Parathyroid adenoma (tissue), 2 donors: ENCODE measurements at regions not wholly inside any gene's neighbourhood (a gene's known extent, or its start where the extent isn't known, plus 50 kb on each side); places are given as distances from the start of the nearest gene placed in this dataset.

Source experiments
- H2AFZ ChIP-seq: fragments of 300-600 bp; sonication (generic); one replicate; pipeline ENCODE4 v1.7.0; 2017; ENCODE audit warnings: antibody characterized with exemption, mild to moderate bottlenecking
- H3K27ac ChIP-seq: fragments of 300-600 bp; sonication (generic); one replicate; pipeline ENCODE4 v1.7.0; 2017
- H3K27me3 ChIP-seq: fragments of 300-600 bp; sonication (generic); one replicate; pipeline ENCODE4 v1.7.0; 2017; ENCODE audit warnings: low read length; ENCODE audit not compliant: control insufficient read depth, insufficient read depth
- H3K36me3 ChIP-seq: fragments of 300-600 bp; sonication (generic); one replicate; pipeline ENCODE4 v1.7.0; 2017; ENCODE audit warnings: low read length; ENCODE audit not compliant: control insufficient read depth, insufficient read depth
- H3K4me1 ChIP-seq: fragments of 300-600 bp; sonication (generic); one replicate; pipeline ENCODE4 v1.7.0; 2017; ENCODE audit warnings: control low read depth
- H3K4me2 ChIP-seq: fragments of 300-600 bp; sonication (generic); one replicate; pipeline ENCODE4 v1.7.0; 2017; ENCODE audit warnings: low read length
- H3K4me3 ChIP-seq: fragments of 300-600 bp; sonication (generic); one replicate; pipeline ENCODE4 v1.7.0; 2017; ENCODE audit warnings: low read depth, low read length
- H3K79me2 ChIP-seq: fragments of 300-600 bp; sonication (generic); one replicate; pipeline ENCODE4 v1.7.0; 2017; ENCODE audit warnings: control low read depth
- H3K9ac ChIP-seq: fragments of 300-600 bp; sonication (generic); one replicate; pipeline ENCODE4 v1.7.0; 2017; ENCODE audit warnings: mild to moderate bottlenecking
- H3K9me3 ChIP-seq: fragments of 300-600 bp; sonication (generic); one replicate; pipeline ENCODE4 v1.7.0; 2017; ENCODE audit warnings: low read length; ENCODE audit not compliant: control insufficient read depth
- CTCF ChIP-seq: fragments of 300-600 bp; sonication (generic); IDR thresholded peaks from one replicate; pipeline ENCODE4 v1.7.0; 2017; ENCODE audit warnings: antibody characterized with exemption, mild to moderate bottlenecking
- donor health status: primary hyperparathyroidism.

- Histone ChIP-seq H3K9ac (no peak overlapping the region), H3K27ac (no peak overlapping the region), H3K36me3 (no peaks in the 10 kb centered on the region), H3K79me2 (no peaks in the 10 kb centered on the region), H3K27me3 (no peaks in the 10 kb centered on the region), H3K4me2 (no peak overlapping the region), H3K9me3 (no peaks in the 10 kb centered on the region), H3K4me3 (no peak overlapping the region), H3K4me1 (no peaks in the 10 kb centered on the region), H2AFZ (no peak overlapping the region)
- no peak for TF ChIP-seq CTCF
Measured at GRCh38 chr1:218616681-218617080, 271.5 kb downstream of the TGFB2 start.

- no peak overlapping the region for H3K4me3 ChIP-seq
- no peak overlapping the region for H3K27ac ChIP-seq
- H3K27me3 ChIP-seq: no peaks in the 10 kb centered on the region
- TF ChIP-seq CTCF: no peak
- no peak overlapping the region for H3K4me2 ChIP-seq
- H3K36me3 ChIP-seq: no peaks in the 10 kb centered on the region
- no peaks in the 10 kb centered on the region for H3K4me1 ChIP-seq
- no peak overlapping the region for H3K9ac ChIP-seq
- no peak overlapping the region for H2AFZ ChIP-seq
- H3K9me3 ChIP-seq: no peaks in the 10 kb centered on the region
- no peaks in the 10 kb centered on the region for H3K79me2 ChIP-seq
Measured at GRCh38 chr1:218617986-218618385, 272.9 kb downstream of the TGFB2 start.

GRCh38 chr1:218620956-218621355 lies 275.8 kb downstream of the TGFB2 start:
- Histone ChIP-seq H3K9me3 (no peaks in the 10 kb centered on the region), H3K36me3 (no peaks in the 10 kb centered on the region), H3K9ac (no peak overlapping the region), H2AFZ (no peak overlapping the region), H3K79me2 (no peaks in the 10 kb centered on the region), H3K27ac (no peak overlapping the region), H3K4me3 (no peak overlapping the region), H3K4me2 (no peak overlapping the region), H3K27me3 (no peaks in the 10 kb centered on the region), H3K4me1 (no peaks in the 10 kb centered on the region)
- no peak for TF ChIP-seq CTCF

GRCh38 chr1:218624052-218624451 lies 278.9 kb downstream of the TGFB2 start:
- Histone ChIP-seq H3K36me3 (no peaks in the 10 kb centered on the region), H3K79me2 (no peaks in the 10 kb centered on the region), H3K4me1 (no peaks in the 10 kb centered on the region), H3K27ac (no peak overlapping the region), H3K9me3 (no peaks in the 10 kb centered on the region), H2AFZ (no peak overlapping the region), H3K9ac (no peak overlapping the region), H3K4me2 (no peak overlapping the region), H3K4me3 (no peak overlapping the region), H3K27me3 (no peaks in the 10 kb centered on the region)
- TF ChIP-seq CTCF: no peak

GRCh38 chr1:218625393-218625792 lies 280.3 kb downstream of the TGFB2 start:
- Histone ChIP-seq H2AFZ (no peak overlapping the region), H3K4me3 (no peak overlapping the region), H3K36me3 (no peaks in the 10 kb centered on the region), H3K4me1 (no peaks in the 10 kb centered on the region), H3K27me3 (no peaks in the 10 kb centered on the region), H3K79me2 (no peaks in the 10 kb centered on the region), H3K4me2 (no peak overlapping the region), H3K9ac (no peak overlapping the region), H3K27ac (no peak overlapping the region), H3K9me3 (no peaks in the 10 kb centered on the region)
- no peak for TF ChIP-seq CTCF
